B cell (primary cell): ENCODE measurements at regions not wholly inside any gene's neighbourhood (a gene's known extent, or its start where the extent isn't known, plus 50 kb on each side); places are given as distances from the start of the nearest gene placed in this dataset.

ENCODE experiments used
- ATAC-seq: fragments of 200-7000 bp; cut with Tn5 transposase; one replicate; pipeline ENCODE4 v1.10.0; 2021; ENCODE audit warnings: low read depth, mild to moderate bottlenecking, moderate number of reproducible peaks, moderate library complexity
- CTCF ChIA-PET: fragments of 350-600 bp; sonication (Branson Sonifier 250); formaldehyde crosslinking; loops from one replicate; lab custom pipeline; 2021; ENCODE audit warnings: antibody characterized with exemption, inconsistent platforms; lab: Charles Lee
- POLR2A ChIA-PET: fragments of 350-600 bp; sonication (Branson Sonifier 250); formaldehyde crosslinking; loops from one replicate; lab custom pipeline; 2021; ENCODE audit warnings: antibody characterized with exemption; lab: Charles Lee
- DNase-seq: peaks from one replicate; pipeline ENCODE4 v3.0.0; 2013
- H2AFZ ChIP-seq: 2 replicates; pipeline ENCODE4 v1.6.1; 2012; ENCODE audit warnings: mild to moderate bottlenecking, low read depth, low read length; ENCODE audit not compliant: insufficient read depth, poor library complexity, severe bottlenecking
- H3K27ac ChIP-seq, 2 donors: 1 replicate in 1 of 2; 2 replicates in 1 of 2; pipeline ENCODE4 v1.5.1; 2012 to 2013; ENCODE audit warnings: low read length in 2 of 2, mild to moderate bottlenecking in 2 of 2, moderate library complexity in 1 of 2
- H3K27me3 ChIP-seq, 4 experiments: fragments of 200-600 bp in 1 of 4; sonication (generic) in 1 of 4; replicated peaks in 1 of 4; 1 replicate in 2 of 4; 2 replicates in 2 of 4; pipeline versions ENCODE4 v1.6.1 to v1.7.0; 2013 to 2016; ENCODE audit warnings: low read length in 3 of 4, mild to moderate bottlenecking in 2 of 4, mixed read lengths in 1 of 4, moderate library complexity in 1 of 4; ENCODE audit not compliant: insufficient read depth in 4 of 4, control insufficient read depth in 3 of 4; ENCODE audit errors: control extremely low read depth in 1 of 4
- H3K36me3 ChIP-seq, 2 experiments: replicated peaks in 1 of 2; 1 replicate in 1 of 2; 2 replicates in 1 of 2; pipeline versions ENCODE4 v1.6.1 to v1.7.1; 2013; ENCODE audit warnings: low read length in 1 of 2; ENCODE audit not compliant: insufficient read depth in 2 of 2, control insufficient read depth in 1 of 2; ENCODE audit errors: control extremely low read depth in 1 of 2, extremely low read depth in 1 of 2
- H3K4me1 ChIP-seq, 2 donors: fragments of 200-600 bp in 1 of 2; sonication (generic) in 1 of 2; 1 replicate in 1 of 2; 2 replicates in 1 of 2; pipeline versions ENCODE4 v1.5.1 to v1.6.1; 2013 to 2017; ENCODE audit warnings: low read length in 2 of 2; ENCODE audit not compliant: control insufficient read depth in 2 of 2, insufficient read depth in 2 of 2
- H3K4me2 ChIP-seq: replicated peaks from 2 replicates; pipeline ENCODE3; 2012; ENCODE audit warnings: mild to moderate bottlenecking, low read depth, low read length; ENCODE audit not compliant: poor library complexity, severe bottlenecking
- H3K4me3 ChIP-seq, 5 experiments: fragments of 200-600 bp in 1 of 5; sonication (generic) in 1 of 5; 1 replicate in 3 of 5; 2 replicates in 2 of 5; pipeline versions ENCODE4 v1.5.1 to v1.7.0; 2011 to 2016; ENCODE audit warnings: low read length in 4 of 5, mild to moderate bottlenecking in 4 of 5, low read depth in 2 of 5, control low read depth in 1 of 5, moderate library complexity in 1 of 5; ENCODE audit not compliant: insufficient read depth in 1 of 5; ENCODE audit errors: control extremely low read depth in 1 of 5, extremely low read depth in 1 of 5
- H3K79me2 ChIP-seq: fragments of 200-600 bp; sonication (generic); one replicate; pipeline ENCODE4 v1.6.0; 2016; ENCODE audit warnings: low read length; ENCODE audit not compliant: control insufficient read depth, insufficient read depth
- H3K9ac ChIP-seq: fragments of 200-600 bp; sonication (generic); 2 replicates; pipeline ENCODE4 v1.6.1; 2017; ENCODE audit warnings: mild to moderate bottlenecking, low read length, moderate library complexity
- H3K9me3 ChIP-seq, 3 donors: one replicate each; pipeline versions ENCODE4 v1.6.1 to v1.7.1; 2013; ENCODE audit warnings: low read length in 2 of 3; ENCODE audit not compliant: control insufficient read depth in 2 of 3, insufficient read depth in 1 of 3; ENCODE audit errors: control extremely low read depth in 1 of 3
- H4K20me1 ChIP-seq: 2 replicates; pipeline ENCODE4 v1.6.0; 2012; ENCODE audit warnings: mild to moderate bottlenecking, low read length; ENCODE audit not compliant: insufficient read depth, control insufficient read depth, poor library complexity, severe bottlenecking
- H3K27ac Mint-ChIP-seq: one replicate; pipeline ENCODE4 v1.8.0; 2021; ENCODE audit warnings: mixed read lengths
- H3K27me3 Mint-ChIP-seq: one replicate; pipeline ENCODE4 v1.8.0; 2021; ENCODE audit warnings: mixed read lengths
- H3K4me1 Mint-ChIP-seq: one replicate; pipeline ENCODE4 v1.8.0; 2021; ENCODE audit warnings: mixed read lengths
- H3K4me3 Mint-ChIP-seq: one replicate; pipeline ENCODE4 v1.8.0; 2021; ENCODE audit warnings: mixed read lengths
- H3K9me3 Mint-ChIP-seq: one replicate; pipeline ENCODE4 v1.8.0; 2022; ENCODE audit warnings: mixed read lengths; ENCODE audit not compliant: insufficient read depth
- EZH2 ChIP-seq: IDR thresholded peaks from 2 replicates; pipeline ENCODE4 v1.6.1; 2012; ENCODE audit warnings: borderline replicate concordance, low read depth, mild to moderate bottlenecking, moderate library complexity, low read length; ENCODE audit not compliant: insufficient read depth, poor library complexity, severe bottlenecking
- WGBS: methylation state at CpG from one replicate; pipeline ENCODE4 v1.1.5; 2013; ENCODE audit warnings: missing lambda C conversion rate; ENCODE audit not compliant: insufficient coverage; 5-methylcytosine and 5-hydroxymethylcytosine counted together
- intact Hi-C: fragments of 100-400 bp; cut with micrococcal nuclease; formaldehyde crosslinking; loops from one replicate; pipeline ENCODE4 v1.10.0; 2022
- TF ChIP-seq, protein P1 (sequence below): fragments of 200-600 bp; IDR thresholded peaks from one replicate; pipeline ENCODE4 v1.8.0; 2022; ENCODE audit warnings: antibody characterized with exemption, mild to moderate bottlenecking

GRCh38 chr5:64015824-64016223 is 53.6 kb upstream of the HTR1A start:
- CTCF ChIA-PET: no interaction called here
- no peak overlapping the region for H3K9ac ChIP-seq
- no peak overlapping the region for H3K4me3 Mint-ChIP-seq
- H3K9me3 ChIP-seq: no peaks in the 10 kb centered on the region
- H3K4me1 Mint-ChIP-seq: no peaks in the 10 kb centered on the region
- ATAC-seq: no peak
- intact Hi-C loops: no loop called here
- H3K4me2 ChIP-seq: no peak overlapping the region
- H3K27me3 Mint-ChIP-seq: no peaks in the 10 kb centered on the region
- no CpG with 5 or more reads among the region's 1 CpG for WGBS
- no peak overlapping the region for H3K27ac ChIP-seq
- POLR2A ChIA-PET: no interaction called here
- H2AFZ ChIP-seq: no peak overlapping the region
- no peaks in the 10 kb centered on the region for H4K20me1 ChIP-seq
- H3K4me1 ChIP-seq: no peaks in the 10 kb centered on the region
- H3K36me3 ChIP-seq: no peaks in the 10 kb centered on the region
- H3K27me3 ChIP-seq: no peaks in the 10 kb centered on the region
- no peak overlapping the region for H3K4me3 ChIP-seq
- DNase-seq: no peak
- H3K79me2 ChIP-seq: no peaks in the 10 kb centered on the region
- TF ChIP-seq EZH2: no peak
- TF ChIP-seq, protein P1, sequence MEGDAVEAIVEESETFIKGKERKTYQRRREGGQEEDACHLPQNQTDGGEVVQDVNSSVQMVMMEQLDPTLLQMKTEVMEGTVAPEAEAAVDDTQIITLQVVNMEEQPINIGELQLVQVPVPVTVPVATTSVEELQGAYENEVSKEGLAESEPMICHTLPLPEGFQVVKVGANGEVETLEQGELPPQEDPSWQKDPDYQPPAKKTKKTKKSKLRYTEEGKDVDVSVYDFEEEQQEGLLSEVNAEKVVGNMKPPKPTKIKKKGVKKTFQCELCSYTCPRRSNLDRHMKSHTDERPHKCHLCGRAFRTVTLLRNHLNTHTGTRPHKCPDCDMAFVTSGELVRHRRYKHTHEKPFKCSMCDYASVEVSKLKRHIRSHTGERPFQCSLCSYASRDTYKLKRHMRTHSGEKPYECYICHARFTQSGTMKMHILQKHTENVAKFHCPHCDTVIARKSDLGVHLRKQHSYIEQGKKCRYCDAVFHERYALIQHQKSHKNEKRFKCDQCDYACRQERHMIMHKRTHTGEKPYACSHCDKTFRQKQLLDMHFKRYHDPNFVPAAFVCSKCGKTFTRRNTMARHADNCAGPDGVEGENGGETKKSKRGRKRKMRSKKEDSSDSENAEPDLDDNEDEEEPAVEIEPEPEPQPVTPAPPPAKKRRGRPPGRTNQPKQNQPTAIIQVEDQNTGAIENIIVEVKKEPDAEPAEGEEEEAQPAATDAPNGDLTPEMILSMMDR: no peak
- no peaks in the 10 kb centered on the region for H3K9me3 Mint-ChIP-seq
- no peak overlapping the region for H3K27ac Mint-ChIP-seq
